ENCODE measurements at regions not wholly inside any gene's neighbourhood (a gene's known extent, or its start where the extent isn't known, plus 50 kb on each side); places are given as distances from the start of the nearest gene placed in this dataset.

GRCh38 chr6:94278146-94278545, 858.8 kb upstream of the EPHA7 start:
- TF ChIP-seq CTCF (IDR thresholded peaks at IDR 0.05) (no peak), POLR2A (IDR thresholded peaks at IDR 0.05) (no peak)
